ENCODE measurements at regions not wholly inside any gene's neighbourhood (a gene's known extent, or its start where the extent isn't known, plus 50 kb on each side); places are given as distances from the start of the nearest gene placed in this dataset.

DNA sequence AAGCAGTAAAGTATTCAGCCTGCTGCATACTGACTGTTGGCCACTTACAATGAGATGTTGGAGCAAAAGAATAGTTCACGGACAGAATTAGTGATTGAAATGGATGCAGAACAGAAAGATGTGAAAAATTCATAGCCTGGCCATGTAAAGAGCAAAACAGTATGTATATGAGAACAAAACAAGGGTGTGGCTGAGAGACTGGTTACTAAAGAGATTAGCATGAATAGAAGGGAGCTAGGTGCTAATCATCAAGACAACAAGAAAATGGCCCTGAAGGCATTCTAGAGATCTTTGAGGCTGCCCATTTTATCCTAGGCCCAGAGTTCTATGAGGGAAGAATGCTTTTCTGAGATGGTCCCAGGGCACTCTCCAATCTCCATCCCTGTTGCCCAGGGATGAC lies 208.5 kb downstream of the ARHGEF9 start:
- TF ChIP-seq CTCF (conservative IDR thresholded peaks at IDR 0.05 in 1 of 2, IDR thresholded peaks at IDR 0.05 in 1 of 2; ENCODE audit: extremely low read depth in 1 of 2, insufficient read depth in 1 of 2, low read depth in 1 of 2, low read length in 2 of 2) (no peak), EZH2 (IDR thresholded peaks at IDR 0.05; ENCODE audit: borderline replicate concordance, low read length) (no peak)
